Right forelimb (tissue), 1 donor: ENCODE measurements at regions not wholly inside any gene's neighbourhood (a gene's known extent, or its start where the extent isn't known, plus 50 kb on each side); places are given as distances from the start of the nearest gene placed in this dataset.
"Not testable (repeated sequence)": the region's sequence is repeated elsewhere in the genome, so short reads cannot be mapped to it uniquely, and the experiment has no call there.

ENCODE experiments used
- DNase-seq: peaks from one replicate; pipeline ENCODE4 v3.0.0-alpha.2; 2018

GRCh38 chr3:66812136-66812535 is 186.0 kb upstream of the KBTBD8 start:
- no peak for DNase-seq

DNA sequence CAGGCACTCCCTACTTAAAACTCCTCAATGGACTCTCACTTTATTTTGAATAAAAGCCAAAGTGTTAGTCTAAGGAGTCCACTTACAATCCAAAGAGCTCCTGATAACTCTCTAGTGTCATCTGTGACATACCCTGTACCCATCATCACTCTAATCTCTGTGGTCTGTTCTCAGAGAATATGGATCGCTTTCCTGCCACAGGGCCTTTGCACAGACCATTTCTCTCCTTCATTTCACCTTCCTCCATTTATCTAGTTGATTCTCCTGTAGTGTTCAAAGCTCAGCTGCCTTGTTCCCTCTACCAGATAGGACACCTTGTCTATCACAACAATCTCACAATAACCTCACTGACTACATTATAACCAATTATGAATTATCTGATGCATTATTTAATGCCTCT is 185.4 kb upstream of the KBTBD8 start:
- DNase-seq, result no peak

DNA sequence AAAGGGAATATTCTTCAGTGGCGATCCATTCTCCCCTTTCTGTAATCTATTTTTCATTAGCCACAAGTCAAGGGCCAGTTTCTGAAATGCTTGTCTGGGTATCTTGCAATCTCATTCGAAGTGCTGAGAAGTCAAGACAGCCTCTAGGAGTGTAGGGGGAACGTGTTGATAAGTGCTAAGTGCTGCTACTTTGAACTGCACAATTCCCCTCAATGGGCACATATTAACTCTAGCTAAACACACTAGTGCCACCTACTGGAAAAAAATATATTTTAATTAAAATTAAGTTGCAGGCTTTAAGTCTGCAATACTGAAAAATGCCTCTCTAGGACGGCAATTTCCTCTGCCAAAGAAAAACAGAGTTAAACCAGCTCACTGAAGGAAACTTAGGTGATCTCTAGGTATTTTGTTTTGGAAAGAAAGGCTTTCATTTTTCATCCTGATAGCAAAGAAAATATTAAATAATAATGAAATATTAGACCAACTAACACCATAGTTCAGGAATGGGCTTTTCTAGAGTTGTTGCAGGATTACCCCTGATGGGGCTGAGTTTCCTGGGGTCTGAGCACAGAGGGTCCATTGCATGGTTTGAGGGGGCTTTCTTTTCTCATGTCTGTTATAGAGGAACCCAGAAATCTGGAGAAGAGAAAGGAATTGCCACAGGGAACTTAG is 181.9 kb upstream of the KBTBD8 start:
- no peak for DNase-seq

DNA sequence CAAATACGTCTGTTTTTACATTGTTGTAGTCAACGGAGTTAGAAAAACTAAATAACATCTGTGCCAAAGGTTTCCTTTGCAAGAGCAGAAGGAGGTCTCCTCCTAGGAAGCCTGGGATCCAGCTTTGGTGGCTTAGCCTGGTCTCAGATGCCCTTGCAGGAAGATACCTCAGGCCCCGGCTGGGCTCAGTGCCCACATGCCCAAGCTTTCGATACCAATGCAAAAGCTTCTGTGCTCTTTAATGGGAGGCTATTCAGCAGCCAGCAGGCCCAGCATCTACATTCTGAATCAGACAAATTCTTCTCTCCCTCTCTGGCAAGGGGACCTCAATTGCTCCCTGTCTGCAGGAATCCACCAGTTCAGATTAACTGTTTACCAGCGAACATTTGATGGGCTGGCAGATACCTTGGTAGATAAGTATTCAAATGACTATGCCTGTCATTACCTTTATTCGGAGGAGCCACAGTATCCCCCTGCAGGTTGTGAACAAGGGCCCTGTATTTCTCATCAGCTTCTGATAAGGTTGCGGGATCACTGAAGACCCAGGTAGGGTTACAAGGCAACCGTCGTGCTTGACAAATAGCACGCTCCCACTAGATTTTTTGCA is 180.1 kb upstream of the KBTBD8 start:
- DNase-seq, result no peak

- DNase-seq, result no peak
Observed at GRCh38 chr3:66819993-66820501, 178.1 kb upstream of the KBTBD8 start.

DNA sequence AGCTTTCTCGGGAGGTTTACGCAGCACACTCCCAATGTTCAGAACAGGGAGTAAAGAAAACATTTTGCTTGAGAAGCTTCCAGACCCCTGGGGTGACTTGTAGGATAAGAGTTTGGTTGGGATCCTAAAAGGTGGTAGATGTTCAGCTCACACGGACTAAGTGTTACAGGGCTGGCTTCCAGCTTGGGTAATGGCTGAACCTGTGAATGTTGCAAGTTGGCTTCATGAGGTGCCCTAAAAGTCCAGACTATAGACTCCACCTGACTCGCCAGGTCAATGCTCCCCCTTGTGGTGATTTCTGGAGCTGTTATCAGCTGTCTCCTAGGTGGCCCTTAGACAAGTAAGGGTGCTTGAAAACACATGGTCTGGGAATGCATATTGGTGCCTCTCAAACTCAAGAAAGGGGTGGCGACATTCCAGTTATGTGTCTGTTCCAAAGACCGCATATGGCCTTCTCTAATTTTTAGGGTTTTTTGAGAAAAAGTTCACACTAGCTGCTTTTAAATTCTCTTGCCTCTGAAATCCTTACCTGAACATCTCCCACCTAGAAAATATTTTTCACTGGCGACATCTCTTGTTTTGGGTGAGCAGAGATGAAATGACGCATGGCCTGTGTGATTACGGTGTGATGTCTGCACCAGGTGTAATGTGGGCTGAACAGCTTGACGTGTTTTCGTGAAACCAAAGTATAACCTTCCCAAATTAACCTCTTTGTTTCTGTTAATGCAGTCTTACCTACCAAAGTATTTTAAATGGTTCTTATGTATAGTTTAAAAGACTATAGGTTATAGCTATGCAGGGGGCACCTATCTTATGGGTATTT is 175.7 kb upstream of the KBTBD8 start:
- no peak for DNase-seq

GRCh38 chr3:66823009-66823397 is 175.1 kb upstream of the KBTBD8 start:
- DNase-seq, result no peak

GRCh38 chr3:66823532-66823931 is 174.6 kb upstream of the KBTBD8 start:
- no peak for DNase-seq

GRCh38 chr3:66825375-66825774 is 172.7 kb upstream of the KBTBD8 start:
- DNase-seq, result no peak

DNA sequence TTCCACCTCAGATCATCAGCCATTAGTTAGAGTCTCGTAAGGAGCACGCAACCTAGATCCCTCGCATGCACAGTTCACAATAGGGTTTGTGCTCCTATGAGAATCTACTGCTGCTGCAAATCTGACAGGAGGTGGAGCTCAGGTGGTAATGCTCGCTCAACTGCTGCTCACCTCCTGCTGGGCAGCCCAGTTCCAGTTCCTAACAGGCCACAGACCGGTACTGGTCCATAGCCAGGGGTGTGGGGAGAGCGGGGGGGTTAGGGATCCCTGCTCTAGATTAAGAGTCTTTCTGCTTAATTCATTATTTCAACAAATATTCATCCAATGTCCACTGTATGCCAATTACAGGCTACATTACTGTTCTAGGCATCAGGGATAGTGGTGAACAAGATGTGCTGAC is 170.4 kb upstream of the KBTBD8 start:
- no peak for DNase-seq

- no peak for DNase-seq
Observed at GRCh38 chr3:66828303-66828702, 169.8 kb upstream of the KBTBD8 start.

DNA sequence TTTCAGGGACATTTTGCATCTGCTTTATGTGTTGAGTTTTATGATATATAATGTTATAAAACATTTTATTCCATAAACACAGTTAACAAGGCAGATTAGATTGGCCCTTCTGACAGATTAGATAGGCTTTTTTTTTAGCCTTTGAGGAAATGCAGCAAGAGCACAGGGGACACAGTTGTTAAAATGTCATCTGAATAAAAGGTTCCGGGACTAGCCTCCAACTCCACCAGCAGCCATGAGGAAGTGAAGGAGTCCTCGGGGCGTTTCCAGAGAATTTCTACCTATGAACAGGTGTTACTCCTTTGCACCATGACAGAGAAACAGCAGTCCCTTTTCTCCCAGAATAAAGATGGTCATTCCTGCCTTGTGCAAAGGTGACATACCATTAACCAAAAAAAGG is 167.8 kb upstream of the KBTBD8 start:
- DNase-seq, result no peak

GRCh38 chr3:66831931-66832330 is 166.2 kb upstream of the KBTBD8 start:
- DNase-seq, result no peak

DNA sequence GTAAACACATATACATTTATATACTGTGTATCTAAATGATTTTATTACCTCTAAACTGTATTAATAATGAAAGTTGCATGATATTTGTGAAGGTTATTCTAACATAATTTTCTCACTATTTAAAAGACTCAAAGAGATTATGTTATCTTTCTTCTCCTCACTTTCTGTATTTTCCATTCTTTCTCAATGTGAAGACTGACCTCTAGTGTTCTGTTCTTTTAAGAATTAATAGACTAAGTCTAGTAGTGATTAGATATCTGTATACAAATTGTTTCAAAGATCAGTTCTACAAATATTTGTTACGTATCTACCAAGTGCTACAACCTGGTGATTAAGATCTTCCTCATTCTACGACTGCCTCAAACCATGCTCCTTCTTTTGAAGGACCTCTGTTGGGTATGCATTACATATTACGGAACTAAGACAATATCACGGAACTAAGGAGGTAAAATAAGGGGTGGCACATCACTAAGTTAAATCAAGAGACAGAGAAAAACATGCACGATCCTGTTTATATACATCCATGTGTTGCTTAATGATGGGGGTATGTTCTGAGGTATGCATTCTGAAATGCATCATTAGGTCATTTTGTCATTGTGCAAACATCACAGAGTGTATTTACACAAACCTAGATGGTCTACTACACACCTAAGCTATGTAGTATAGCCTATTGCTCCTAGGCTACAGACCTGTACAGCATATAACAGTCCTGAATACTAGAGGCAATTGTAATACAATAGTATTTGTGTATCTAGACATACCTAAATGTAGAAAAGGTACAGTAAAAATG is 161.5 kb upstream of the KBTBD8 start:
- no peak for DNase-seq

DNA sequence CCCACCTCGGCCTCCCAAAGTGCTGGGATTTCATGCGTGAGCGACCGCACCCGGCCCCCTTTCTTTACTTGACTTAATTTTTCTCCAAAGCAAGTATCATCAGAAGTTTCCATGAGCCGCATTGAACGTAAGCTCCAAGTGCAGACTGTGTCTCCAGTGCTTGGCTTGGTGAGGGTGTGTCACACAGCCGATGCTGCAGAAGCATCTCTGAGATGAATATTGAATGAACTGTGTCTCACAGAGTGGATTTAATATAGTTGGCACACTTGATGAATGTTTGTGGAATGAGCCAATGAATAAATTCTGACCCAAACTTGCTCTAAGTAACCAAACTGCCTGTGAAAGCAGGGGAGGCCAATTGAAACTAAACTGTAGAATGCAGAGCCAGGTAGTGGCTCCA is 159.4 kb upstream of the KBTBD8 start:
- no peak for DNase-seq

GRCh38 chr3:66839508-66839907 is 158.6 kb upstream of the KBTBD8 start:
- DNase-seq, result no peak

GRCh38 chr3:66842761-66843464 is 155.2 kb upstream of the KBTBD8 start:
- DNase-seq, result not testable (repeated sequence)

- DNase-seq, result no peak
Observed at GRCh38 chr3:66851894-66852613, 146.1 kb upstream of the KBTBD8 start.

DNA sequence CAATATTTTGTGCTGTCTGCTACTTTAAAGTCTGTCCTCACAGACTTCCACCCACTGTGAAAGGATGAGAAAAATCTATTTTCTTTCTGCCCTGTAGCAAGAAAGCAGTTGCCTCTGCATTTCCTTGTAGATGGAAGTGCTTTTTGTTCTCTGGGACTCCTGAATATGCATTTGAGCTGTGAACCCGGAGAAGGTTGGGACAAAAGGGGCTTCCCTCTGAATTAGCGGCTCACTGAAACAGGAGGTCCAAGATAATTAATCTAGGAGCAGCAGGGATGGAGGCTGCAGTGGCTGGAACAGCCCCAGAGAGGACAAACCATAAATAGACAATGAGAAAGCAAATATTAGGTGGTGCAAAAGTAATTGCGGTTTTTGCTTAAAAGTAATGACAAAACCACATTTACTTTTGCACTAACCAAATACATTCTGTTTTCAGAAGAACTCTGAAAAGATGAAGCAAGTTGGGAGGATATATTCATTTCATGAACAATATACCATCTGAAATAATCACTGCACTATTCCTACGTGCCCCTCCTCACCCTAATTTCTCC is 143.4 kb upstream of the KBTBD8 start:
- DNase-seq, result no peak

DNA sequence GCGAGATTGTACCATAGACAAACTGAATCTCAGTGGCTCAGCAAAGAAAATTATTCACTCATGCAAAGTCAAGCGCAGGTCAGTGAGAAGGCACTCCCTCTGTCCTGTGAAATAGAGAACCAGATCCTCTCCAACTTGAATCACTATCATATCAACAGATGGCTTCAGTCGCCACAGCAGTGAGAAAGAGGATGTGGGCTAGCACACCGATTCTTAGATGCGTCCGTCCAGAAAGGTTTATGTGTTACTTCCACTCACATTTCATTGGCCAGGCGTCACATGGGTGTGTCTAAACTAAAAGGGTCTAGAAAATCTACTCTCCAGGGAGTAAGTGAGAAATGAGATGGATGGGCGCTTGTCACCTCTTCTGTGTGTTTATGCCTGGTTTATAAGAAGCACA is 141.6 kb upstream of the KBTBD8 start:
- no peak for DNase-seq

GRCh38 chr3:66858656-66859381 is 139.3 kb upstream of the KBTBD8 start:
- no peak for DNase-seq
